ENCODE measurements at regions not wholly inside any gene's neighbourhood (a gene's known extent, or its start where the extent isn't known, plus 50 kb on each side); places are given as distances from the start of the nearest gene placed in this dataset.
"Not testable (repeated sequence)": the region's sequence is repeated elsewhere in the genome, so short reads cannot be mapped to it uniquely, and the experiment has no call there.

GRCh38 chr11:26904132-26904531 is 89.8 kb upstream of the FIBIN start:
- DNase-seq: no peak

GRCh38 chr11:26904801-26905200 is 89.1 kb upstream of the FIBIN start:
- DNase-seq: no peak

GRCh38 chr11:26905368-26905767 is 88.5 kb upstream of the FIBIN start:
- no peak for DNase-seq

- no peak for DNase-seq
Observed at GRCh38 chr11:26909515-26909914, 84.4 kb upstream of the FIBIN start.

GRCh38 chr11:26909991-26910591 is 83.8 kb upstream of the FIBIN start:
- no peak for DNase-seq

GRCh38 chr11:26914968-26915367 is 78.9 kb upstream of the FIBIN start:
- DNase-seq: no peak

GRCh38 chr11:26916805-26917204 is 77.1 kb upstream of the FIBIN start:
- no peak for DNase-seq

- no peak for DNase-seq
Observed at GRCh38 chr11:26928582-26928981, 65.3 kb upstream of the FIBIN start.

GRCh38 chr11:26929806-26930517 is 64.0 kb upstream of the FIBIN start:
- no peak for DNase-seq

- DNase-seq: no peak
Observed at GRCh38 chr11:26930518-26931247, 63.2 kb upstream of the FIBIN start.

GRCh38 chr11:26931248-26931631 is 62.7 kb upstream of the FIBIN start:
- no peak for DNase-seq

- no peak for DNase-seq
Observed at GRCh38 chr11:26931881-26932280, 62.0 kb upstream of the FIBIN start.

- DNase-seq: no peak
Observed at GRCh38 chr11:26936109-26936508, 57.8 kb upstream of the FIBIN start.

GRCh38 chr11:26937386-26937785 is 56.5 kb upstream of the FIBIN start:
- no peak for DNase-seq

GRCh38 chr11:26940501-26940900 is 53.4 kb upstream of the FIBIN start:
- not testable (repeated sequence) for DNase-seq

- no peak for DNase-seq
Observed at GRCh38 chr11:26942356-26942755, 51.6 kb upstream of the FIBIN start.

GRCh38 chr11:26943636-26944035 is 50.3 kb upstream of the FIBIN start:
- no peak for DNase-seq

Data from NCI-H226 (cell line).